ENCODE measurements at regions not wholly inside any gene's neighbourhood (a gene's known extent, or its start where the extent isn't known, plus 50 kb on each side); places are given as distances from the start of the nearest gene placed in this dataset.

DNA sequence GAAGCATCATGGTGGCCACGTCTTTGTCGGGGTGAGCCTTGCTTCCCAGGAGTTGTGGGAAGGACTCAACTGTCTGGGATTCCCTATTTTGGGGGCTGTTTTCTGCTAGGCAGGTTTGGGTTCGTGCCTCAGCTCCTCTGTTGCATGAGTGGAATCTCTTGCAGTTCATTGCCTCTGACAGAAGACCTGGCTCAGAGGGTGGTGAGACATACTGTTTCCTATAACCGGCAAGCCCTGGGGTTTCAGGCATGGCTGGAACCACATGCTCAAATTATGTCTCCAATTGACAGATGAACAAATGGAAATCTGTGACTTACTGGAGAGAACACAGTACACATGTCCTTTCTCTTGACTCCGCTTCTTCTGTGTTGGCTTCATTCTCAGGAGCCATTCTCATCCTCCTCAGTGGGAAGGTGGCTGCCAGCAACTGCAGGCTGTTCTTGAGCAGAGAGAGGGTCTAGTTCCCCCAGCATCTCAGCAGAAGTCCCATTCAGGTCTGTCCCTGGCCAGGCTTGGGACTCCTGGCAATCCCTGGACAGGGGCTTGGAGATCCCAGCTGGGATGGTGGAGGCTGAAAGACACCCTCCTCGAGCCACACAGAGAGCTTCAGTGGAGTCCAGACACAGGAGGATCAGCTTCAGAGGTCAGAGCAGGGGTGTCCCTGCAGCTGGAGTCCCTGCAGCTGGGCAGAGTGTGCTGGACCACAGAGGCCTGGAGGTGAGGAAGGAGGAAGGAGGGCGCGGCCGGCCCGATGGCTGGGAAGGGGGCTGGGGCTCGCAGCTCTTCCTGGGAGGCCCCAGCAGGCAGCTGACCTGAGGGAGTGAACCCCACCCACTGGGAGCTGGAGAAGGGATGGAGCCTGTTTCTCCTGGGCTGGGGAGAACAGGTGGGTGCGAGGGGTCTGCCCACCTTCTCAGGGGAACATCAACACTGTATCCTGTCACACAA, 97.6 kb downstream of the LSM3 start:
- TF ChIP-seq POLR2AphosphoS5 (IDR thresholded peaks at IDR 0.05; ENCODE audit: borderline replicate concordance, low read depth, low read length) (no peak), FOXP2 (optimal IDR thresholded peaks at IDR 0.05; ENCODE audit: control extremely low read depth, extremely low read length, insufficient read depth) (no peak), EZH2 (IDR thresholded peaks at IDR 0.05) (no peak)
- no peak for DNase-seq (ENCODE audit: low read depth, low spot score)
- no peak overlapping the region for H3K27ac ChIP-seq
- no peaks in the 10 kb centered on the region for H3K36me3 ChIP-seq (ENCODE audit: insufficient read depth, low read length)
- no peak overlapping the region for H3K9ac ChIP-seq (ENCODE audit: insufficient read length)
- no peaks in the 10 kb centered on the region for H3K9me3 ChIP-seq (ENCODE audit: low read depth, low read length)
- H3K4me3 ChIP-seq, result no peak overlapping the region

DNA sequence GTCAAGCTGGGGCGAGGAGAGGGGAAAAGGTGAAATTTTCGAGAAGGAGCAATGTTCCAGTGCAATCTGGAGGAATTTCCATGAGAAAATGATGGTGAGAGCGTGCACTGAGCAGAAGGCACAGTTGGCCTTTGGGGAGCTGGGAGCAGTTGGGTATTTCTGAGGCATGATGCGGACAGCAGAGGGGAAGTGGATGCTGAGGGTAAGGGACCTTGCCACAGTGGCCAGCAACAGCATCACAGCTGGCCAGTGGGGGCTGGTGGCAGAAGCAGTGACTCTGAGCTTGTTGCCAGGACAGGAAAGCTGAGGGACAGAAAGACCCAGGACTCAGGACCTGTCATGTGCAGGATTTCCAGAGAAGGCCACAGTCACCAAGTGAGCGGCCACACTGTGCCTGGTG, 98.9 kb downstream of the LSM3 start:
- Histone ChIP-seq H3K9me3 (ENCODE audit: low read depth, low read length) (no peaks in the 10 kb centered on the region), H3K4me3 (no peak overlapping the region), H3K36me3 (ENCODE audit: insufficient read depth, low read length) (no peaks in the 10 kb centered on the region), H3K27ac (no peak overlapping the region), H3K9ac (ENCODE audit: insufficient read length) (no peak overlapping the region)
- DNase-seq (ENCODE audit: low read depth, low spot score), result no peak
- TF ChIP-seq EZH2 (IDR thresholded peaks at IDR 0.05) (no peak), POLR2AphosphoS5 (IDR thresholded peaks at IDR 0.05; ENCODE audit: borderline replicate concordance, low read depth, low read length) (no peak), FOXP2 (optimal IDR thresholded peaks at IDR 0.05; ENCODE audit: control extremely low read depth, extremely low read length, insufficient read depth) (no peak)

DNA sequence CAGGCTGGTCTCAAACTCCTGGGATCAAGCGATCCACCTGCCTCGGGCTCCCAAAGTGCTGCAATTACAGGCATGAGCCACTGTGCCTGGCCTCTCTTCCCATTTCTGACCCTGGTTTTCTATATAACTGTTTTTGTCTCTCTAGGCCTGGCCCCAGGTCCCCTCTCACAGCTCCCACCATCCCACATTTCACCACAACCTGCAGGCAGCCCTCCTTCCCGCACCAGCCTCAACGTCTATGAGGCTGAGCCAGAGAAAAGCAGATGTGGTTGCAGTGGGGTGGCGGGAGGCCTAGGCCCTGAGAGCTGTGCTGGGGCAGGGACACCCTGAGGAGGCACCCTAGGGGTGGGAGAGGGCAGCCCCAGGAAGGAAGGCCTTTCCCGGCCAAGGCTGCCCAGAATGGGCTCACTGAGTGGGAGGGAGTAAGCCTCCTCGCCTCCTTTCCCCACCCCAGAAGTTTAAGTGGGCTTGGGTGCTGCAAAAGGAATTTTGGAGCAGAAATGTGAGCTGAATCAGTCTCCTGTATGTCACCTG, 99.7 kb downstream of the LSM3 start:
- Histone ChIP-seq H3K9me3 (ENCODE audit: low read depth, low read length) (no peaks in the 10 kb centered on the region), H3K9ac (ENCODE audit: insufficient read length) (no peak overlapping the region), H3K4me3 (no peak overlapping the region), H3K27ac (peak overlapping the region; percentile 48; the same call in 1 of the 2 replicates), H3K36me3 (ENCODE audit: insufficient read depth, low read length) (no peaks in the 10 kb centered on the region)
- DNase-seq (ENCODE audit: low read depth, low spot score), result no peak
- no peak for TF ChIP-seq POLR2AphosphoS5 (IDR thresholded peaks at IDR 0.05; ENCODE audit: borderline replicate concordance, low read depth, low read length)
- TF ChIP-seq FOXP2 (optimal IDR thresholded peaks at IDR 0.05; ENCODE audit: control extremely low read depth, extremely low read length, insufficient read depth), result no peak
- TF ChIP-seq EZH2 (IDR thresholded peaks at IDR 0.05), result no peak

DNA sequence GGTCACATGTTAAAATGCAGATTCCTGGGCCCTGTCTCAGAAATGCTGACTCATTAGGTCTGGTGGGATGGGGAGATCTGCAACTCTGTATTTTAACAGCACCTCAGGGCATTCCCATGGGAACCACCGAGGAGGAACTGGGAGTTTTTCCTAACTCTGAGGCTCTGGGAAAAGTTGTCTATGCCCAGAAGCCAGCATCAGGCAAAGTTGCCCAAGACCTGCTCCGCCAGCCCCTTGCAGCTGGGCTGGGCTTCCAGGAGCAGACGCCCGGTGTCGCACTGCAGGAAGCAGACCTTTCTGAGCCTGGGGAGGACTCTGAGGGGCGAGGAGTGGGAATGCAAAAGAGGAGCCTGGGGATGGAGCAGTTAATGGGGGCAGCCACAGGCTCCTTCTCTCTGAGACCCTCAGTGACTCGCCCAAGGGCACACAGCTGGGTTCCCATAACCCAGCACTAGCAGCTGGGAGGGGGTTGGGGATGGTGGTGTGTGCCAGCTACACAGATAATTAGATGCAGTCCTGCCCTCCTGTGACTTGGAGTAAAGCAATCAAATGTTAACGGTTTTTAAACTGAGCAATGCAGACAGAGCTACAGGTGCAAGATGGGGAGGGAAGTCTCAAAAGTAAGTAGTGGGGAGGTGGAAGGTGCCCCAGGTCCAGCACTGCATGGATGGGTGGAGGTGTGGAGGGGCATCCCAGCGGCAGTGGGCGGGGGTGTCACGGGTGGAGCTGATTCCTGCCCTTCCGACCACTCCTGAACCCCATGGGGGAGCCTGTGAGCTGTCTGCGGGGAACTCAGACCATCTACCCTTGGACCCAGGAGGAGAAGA, 100.4 kb downstream of the LSM3 start:
- no peak for TF ChIP-seq EZH2 (IDR thresholded peaks at IDR 0.05)
- no peak for TF ChIP-seq POLR2AphosphoS5 (IDR thresholded peaks at IDR 0.05; ENCODE audit: borderline replicate concordance, low read depth, low read length)
- no peak for TF ChIP-seq FOXP2 (optimal IDR thresholded peaks at IDR 0.05; ENCODE audit: control extremely low read depth, extremely low read length, insufficient read depth)
- H3K4me3 ChIP-seq, result peak overlapping the region; percentile 54
- no peaks in the 10 kb centered on the region for H3K36me3 ChIP-seq (ENCODE audit: insufficient read depth, low read length)
- no peaks in the 10 kb centered on the region for H3K9me3 ChIP-seq (ENCODE audit: low read depth, low read length)
- peak overlapping the region; percentile 48; the same call in 1 of the 2 replicates for H3K27ac ChIP-seq
- H3K9ac ChIP-seq (ENCODE audit: insufficient read length), result no peak overlapping the region
- DNase-seq (ENCODE audit: low read depth, low spot score), result peak; percentile 10

DNA sequence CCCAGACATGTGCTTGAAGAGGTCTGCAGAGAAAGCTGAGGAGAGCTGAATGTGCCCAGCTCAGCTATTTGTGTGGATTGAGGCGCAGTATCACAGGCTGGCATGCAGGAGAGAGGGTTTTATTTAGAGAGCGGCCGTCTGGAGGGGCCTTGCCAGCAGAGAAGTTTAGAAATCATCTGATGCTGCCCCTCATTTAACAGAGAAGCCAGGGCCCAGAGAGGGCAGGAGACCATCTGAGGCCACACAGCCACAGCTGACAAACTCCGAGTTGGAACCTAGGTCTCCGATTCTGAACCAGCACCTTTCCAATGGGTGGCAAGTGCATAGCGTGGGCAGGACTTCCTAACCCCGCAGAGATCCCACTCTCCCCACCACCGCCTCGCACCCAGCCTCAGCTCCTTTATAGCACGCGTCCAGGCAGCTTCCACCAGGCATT, 101.0 kb downstream of the LSM3 start:
- Histone ChIP-seq H3K9me3 (ENCODE audit: low read depth, low read length) (no peaks in the 10 kb centered on the region), H3K4me3 (peak overlapping the region; percentile 54; the same call in 1 of the 2 replicates), H3K36me3 (ENCODE audit: insufficient read depth, low read length) (no peaks in the 10 kb centered on the region), H3K9ac (ENCODE audit: insufficient read length) (no peak overlapping the region), H3K27ac (no peak overlapping the region)
- TF ChIP-seq EZH2 (IDR thresholded peaks at IDR 0.05) (no peak), FOXP2 (optimal IDR thresholded peaks at IDR 0.05; ENCODE audit: control extremely low read depth, extremely low read length, insufficient read depth) (no peak)
- DNase-seq (ENCODE audit: low read depth, low spot score), result no peak

DNA sequence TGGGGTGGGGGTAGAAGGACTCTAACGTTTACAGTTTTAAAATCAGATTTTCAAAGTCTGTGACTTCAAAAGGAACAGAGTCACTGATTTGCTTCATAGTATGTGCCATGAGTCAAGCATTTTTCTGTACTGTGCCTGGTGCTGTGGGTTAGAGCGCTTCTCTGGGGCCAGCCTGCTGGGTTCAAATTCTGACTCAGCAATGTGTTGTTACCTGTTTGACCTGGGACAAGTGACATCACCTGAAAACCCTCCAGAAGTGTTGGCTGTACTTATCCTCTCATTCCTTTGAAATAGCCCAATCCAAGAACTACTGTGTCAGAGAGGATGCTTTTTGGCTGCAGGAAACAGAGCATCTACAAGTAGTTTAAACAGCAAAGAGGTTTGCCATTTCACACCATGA, 101.7 kb downstream of the LSM3 start:
- H3K9ac ChIP-seq (ENCODE audit: insufficient read length), result no peak overlapping the region
- no peak overlapping the region for H3K27ac ChIP-seq
- TF ChIP-seq EZH2 (IDR thresholded peaks at IDR 0.05) (no peak), POLR2AphosphoS5 (IDR thresholded peaks at IDR 0.05; ENCODE audit: borderline replicate concordance, low read depth, low read length) (no peak), FOXP2 (optimal IDR thresholded peaks at IDR 0.05; ENCODE audit: control extremely low read depth, extremely low read length, insufficient read depth) (no peak)
- no peaks in the 10 kb centered on the region for H3K36me3 ChIP-seq (ENCODE audit: insufficient read depth, low read length)
- no peaks in the 10 kb centered on the region for H3K9me3 ChIP-seq (ENCODE audit: low read depth, low read length)
- no peak overlapping the region for H3K4me3 ChIP-seq
- DNase-seq (ENCODE audit: low read depth, low spot score), result no peak

DNA sequence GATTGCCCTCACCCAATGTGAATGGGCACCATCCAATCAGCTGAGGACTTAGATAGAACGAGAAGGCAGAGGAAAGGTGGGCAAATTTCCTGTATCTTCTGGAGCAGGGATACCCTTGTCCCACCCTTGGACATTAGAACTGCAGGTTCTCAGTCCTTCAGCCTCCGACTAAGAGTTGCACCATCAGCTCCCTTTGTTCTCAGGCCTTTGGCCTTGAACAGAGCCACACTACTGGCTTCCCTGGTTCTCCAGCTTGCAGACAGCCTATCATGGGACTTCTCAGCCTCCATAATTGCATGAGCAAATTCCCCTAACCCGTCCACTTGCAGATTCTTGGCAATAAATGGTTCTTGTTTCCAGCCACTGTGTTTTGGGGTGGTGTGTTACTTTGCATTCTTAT, 102.4 kb downstream of the LSM3 start:
- H3K9me3 ChIP-seq (ENCODE audit: low read depth, low read length), result no peaks in the 10 kb centered on the region
- no peak for DNase-seq (ENCODE audit: low read depth, low spot score)
- H3K4me3 ChIP-seq, result no peak overlapping the region
- no peaks in the 10 kb centered on the region for H3K36me3 ChIP-seq (ENCODE audit: insufficient read depth, low read length)
- no peak overlapping the region for H3K27ac ChIP-seq
- H3K9ac ChIP-seq (ENCODE audit: insufficient read length), result no peak overlapping the region
- TF ChIP-seq EZH2 (IDR thresholded peaks at IDR 0.05) (no peak), FOXP2 (optimal IDR thresholded peaks at IDR 0.05; ENCODE audit: control extremely low read depth, extremely low read length, insufficient read depth) (no peak), POLR2AphosphoS5 (IDR thresholded peaks at IDR 0.05; ENCODE audit: borderline replicate concordance, low read depth, low read length) (no peak)

Data from SK-N-MC (cell line).